Tibial nerve (tissue), 4 donors: ENCODE measurements at regions not wholly inside any gene's neighbourhood (a gene's known extent, or its start where the extent isn't known, plus 50 kb on each side); places are given as distances from the start of the nearest gene placed in this dataset.
A peak's percentile ranks its signal among the peaks of the same experiment; 100 is the strongest.

Experiments
- CTCF ChIP-seq, 5 experiments: fragments of 200-600 bp in 3 of 5; fragments of 450-650 bp in 2 of 5; sonication (generic) in 3 of 5; IDR thresholded peaks; one replicate each; pipeline ENCODE4 v1.5.1; 2016 to 2019; ENCODE audit warnings: antibody characterized with exemption in 5 of 5, mild to moderate bottlenecking in 3 of 5, moderate library complexity in 2 of 5
- EP300 ChIP-seq, 2 donors: sonication (generic); formaldehyde crosslinking; IDR thresholded peaks; one replicate each; pipeline ENCODE4 v1.6.1; 2017; ENCODE audit warnings: antibody characterized with exemption in 2 of 2, mild to moderate bottlenecking in 1 of 2
- POLR2A ChIP-seq, 2 donors: fragments of 450-650 bp; IDR thresholded peaks; one replicate each; pipeline ENCODE4 v1.6.1; 2017; ENCODE audit warnings: antibody characterized with exemption in 2 of 2, mild to moderate bottlenecking in 2 of 2, moderate library complexity in 2 of 2

DNA sequence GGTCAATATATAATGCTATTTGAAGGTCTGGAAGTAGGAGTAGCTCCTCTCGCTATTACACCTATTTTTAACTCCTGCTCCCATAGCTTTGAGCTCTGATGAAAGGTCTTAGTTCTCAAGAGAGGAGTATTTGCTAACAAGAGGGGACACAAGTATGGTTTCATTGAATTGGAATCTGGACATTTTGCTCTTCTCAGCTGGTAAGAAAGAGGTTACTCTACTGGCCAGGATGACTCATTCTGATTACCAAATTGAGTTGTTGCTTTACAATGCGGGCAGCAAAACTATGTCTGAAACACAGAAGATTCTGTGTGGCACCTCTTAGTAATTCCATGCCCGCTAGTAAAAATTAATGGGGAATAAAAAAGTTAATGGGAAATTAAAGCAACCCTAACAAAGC is 63.6 kb upstream of the EP300 start:
- TF ChIP-seq CTCF (IDR thresholded peaks at IDR 0.05) (no peak), POLR2A (IDR thresholded peaks at IDR 0.05) (no peak), EP300 (IDR thresholded peaks at IDR 0.05) (peak in 1 of 2 donors; percentile 67)
